RWPE2 (cell line): ENCODE measurements at regions not wholly inside any gene's neighbourhood (a gene's known extent, or its start where the extent isn't known, plus 50 kb on each side); places are given as distances from the start of the nearest gene placed in this dataset.

Experiments
- ATAC-seq: fragments of 200-7000 bp; cut with Tn5 transposase; 3 replicates; pipeline ENCODE4 v1.9.1; 2021; ENCODE audit warnings: low read depth
- DNase-seq: peaks from one replicate; pipeline ENCODE4 v3.0.0-alpha.2; 2020; ENCODE audit warnings: low spot score
- H3K27ac ChIP-seq: fragments of 450-650 bp; 2 replicates; pipeline ENCODE4 v1.5.1; 2017; ENCODE audit warnings: mild to moderate bottlenecking; ENCODE audit not compliant: poor library complexity, severe bottlenecking
- H3K27me3 ChIP-seq: fragments of 250-450 bp; sonication (Bioruptor Pico); 2 replicates; pipeline ENCODE4 v1.5.1; 2021; ENCODE audit warnings: mild to moderate bottlenecking, moderate library complexity; ENCODE audit not compliant: insufficient read depth, poor library complexity, severe bottlenecking
- H3K36me3 ChIP-seq: fragments of 250-450 bp; sonication (Bioruptor Pico); 2 replicates; pipeline ENCODE4 v1.5.1; 2020; ENCODE audit warnings: low read depth, mild to moderate bottlenecking, moderate library complexity
- H3K4me1 ChIP-seq: fragments of 250-450 bp; sonication (Bioruptor Pico); 2 replicates; pipeline ENCODE4 v1.5.1; 2021; ENCODE audit warnings: mild to moderate bottlenecking, moderate library complexity; ENCODE audit not compliant: insufficient read depth, poor library complexity, severe bottlenecking
- H3K4me3 ChIP-seq: fragments of 250-450 bp; sonication (Bioruptor Pico); 2 replicates; pipeline ENCODE4 v1.5.1; 2021; ENCODE audit warnings: mild to moderate bottlenecking, moderate library complexity; ENCODE audit not compliant: severe bottlenecking
- H3K9me3 ChIP-seq: fragments of 250-450 bp; sonication (Bioruptor Pico); 2 replicates; pipeline ENCODE4 v1.5.1; 2021; ENCODE audit warnings: mild to moderate bottlenecking, moderate library complexity; ENCODE audit not compliant: severe bottlenecking
- TF ChIP-seq, protein P1 (sequence below): fragments of 450-650 bp; IDR thresholded peaks from one replicate; pipeline ENCODE4 v1.5.1; 2017; ENCODE audit warnings: mild to moderate bottlenecking, moderate library complexity; ENCODE audit not compliant: poor library complexity, severe bottlenecking

DNA sequence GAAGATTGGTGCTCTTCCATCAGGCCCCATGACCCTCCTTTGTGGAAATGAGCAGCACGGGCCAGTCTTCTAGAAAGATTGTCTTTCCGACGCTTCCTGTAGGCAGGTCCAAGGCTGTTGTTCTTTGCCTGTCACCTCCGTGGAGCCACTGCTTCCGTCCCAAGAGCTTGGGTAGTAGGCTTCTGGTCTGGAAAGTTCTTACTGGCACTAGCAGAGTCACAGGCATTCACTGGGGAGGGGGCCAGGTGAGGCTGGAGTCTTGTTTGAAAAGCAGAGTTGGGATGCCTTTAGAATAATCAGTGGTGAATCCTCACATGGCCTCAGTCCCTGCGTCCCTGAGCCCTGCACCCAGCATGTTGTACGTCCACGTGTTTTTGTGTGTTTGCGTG lies 76.2 kb upstream of the ADPGK start:
- Histone ChIP-seq H3K9me3 (no peaks in the 10 kb centered on the region), H3K27ac (no peak overlapping the region), H3K36me3 (no peaks in the 10 kb centered on the region), H3K4me3 (no peak overlapping the region), H3K4me1 (no peaks in the 10 kb centered on the region), H3K27me3 (no peaks in the 10 kb centered on the region)
- ATAC-seq (no peak), DNase-seq (no peak)
- TF ChIP-seq, protein P1, sequence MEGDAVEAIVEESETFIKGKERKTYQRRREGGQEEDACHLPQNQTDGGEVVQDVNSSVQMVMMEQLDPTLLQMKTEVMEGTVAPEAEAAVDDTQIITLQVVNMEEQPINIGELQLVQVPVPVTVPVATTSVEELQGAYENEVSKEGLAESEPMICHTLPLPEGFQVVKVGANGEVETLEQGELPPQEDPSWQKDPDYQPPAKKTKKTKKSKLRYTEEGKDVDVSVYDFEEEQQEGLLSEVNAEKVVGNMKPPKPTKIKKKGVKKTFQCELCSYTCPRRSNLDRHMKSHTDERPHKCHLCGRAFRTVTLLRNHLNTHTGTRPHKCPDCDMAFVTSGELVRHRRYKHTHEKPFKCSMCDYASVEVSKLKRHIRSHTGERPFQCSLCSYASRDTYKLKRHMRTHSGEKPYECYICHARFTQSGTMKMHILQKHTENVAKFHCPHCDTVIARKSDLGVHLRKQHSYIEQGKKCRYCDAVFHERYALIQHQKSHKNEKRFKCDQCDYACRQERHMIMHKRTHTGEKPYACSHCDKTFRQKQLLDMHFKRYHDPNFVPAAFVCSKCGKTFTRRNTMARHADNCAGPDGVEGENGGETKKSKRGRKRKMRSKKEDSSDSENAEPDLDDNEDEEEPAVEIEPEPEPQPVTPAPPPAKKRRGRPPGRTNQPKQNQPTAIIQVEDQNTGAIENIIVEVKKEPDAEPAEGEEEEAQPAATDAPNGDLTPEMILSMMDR, result no peak

DNA sequence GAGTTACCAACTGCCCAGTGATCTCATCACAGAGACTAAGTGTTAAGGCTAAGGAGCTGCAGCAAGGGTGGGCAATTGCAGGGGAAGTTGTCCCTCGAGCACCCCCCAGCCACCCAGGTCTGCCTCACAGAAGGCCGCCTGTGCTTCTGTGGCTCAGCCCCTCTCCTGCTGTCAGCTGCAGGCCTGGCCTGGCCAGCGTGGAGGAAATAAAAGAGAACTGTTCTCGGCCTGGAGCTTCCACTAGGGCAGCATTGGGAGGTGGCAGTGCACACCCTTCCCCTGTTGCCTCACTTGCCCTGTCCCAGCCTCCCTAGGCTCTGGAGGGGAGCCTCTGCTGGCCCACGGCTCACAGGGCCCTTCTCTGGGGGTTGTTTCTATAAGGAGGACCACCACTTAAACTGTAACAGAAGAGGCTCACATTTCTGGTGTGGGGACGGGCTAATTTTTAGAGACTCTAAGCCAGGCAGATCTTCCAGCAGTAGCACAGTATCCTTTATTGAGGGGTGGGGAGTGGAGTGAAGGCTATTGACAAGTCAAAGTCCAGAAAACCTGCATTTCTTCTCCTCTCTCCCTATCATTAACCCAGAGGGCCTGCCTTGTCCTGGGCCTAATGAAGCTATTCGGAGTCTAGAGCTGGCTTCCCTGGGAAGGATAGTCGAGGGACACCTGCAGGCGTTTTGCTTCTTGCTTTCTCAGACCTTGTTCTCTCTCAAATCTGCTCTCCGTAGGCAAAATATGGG lies 75.6 kb upstream of the ADPGK start:
- Histone ChIP-seq H3K36me3 (no peaks in the 10 kb centered on the region), H3K9me3 (no peaks in the 10 kb centered on the region), H3K4me3 (no peak overlapping the region), H3K4me1 (no peaks in the 10 kb centered on the region), H3K27me3 (no peaks in the 10 kb centered on the region), H3K27ac (no peak overlapping the region)
- ATAC-seq (no peak), DNase-seq (no peak)
- TF ChIP-seq, protein P1, result no peak

DNA sequence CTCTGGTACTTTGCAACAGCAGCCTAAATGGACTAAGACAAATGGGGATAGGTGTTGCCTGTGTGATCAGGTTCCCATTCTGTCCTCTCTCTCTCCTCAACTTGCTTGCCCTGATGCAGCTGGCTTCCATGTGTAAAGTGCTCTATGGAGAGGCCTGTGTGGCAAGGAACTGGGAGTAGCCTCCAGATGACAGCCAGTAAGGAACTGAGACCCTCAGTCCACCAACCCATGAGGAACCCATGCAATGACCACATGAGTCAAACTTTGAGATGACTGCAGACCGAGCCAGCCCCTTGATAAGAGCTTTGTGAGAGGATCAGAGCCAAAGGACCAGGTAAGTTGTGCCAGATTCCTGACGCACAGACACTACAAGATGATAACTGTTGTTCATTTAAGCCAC lies 74.6 kb upstream of the ADPGK start:
- no peaks in the 10 kb centered on the region for H3K4me1 ChIP-seq
- no peak overlapping the region for H3K27ac ChIP-seq
- H3K27me3 ChIP-seq, result no peaks in the 10 kb centered on the region
- no peak for DNase-seq
- H3K9me3 ChIP-seq, result no peaks in the 10 kb centered on the region
- ATAC-seq, result no peak
- H3K36me3 ChIP-seq, result no peaks in the 10 kb centered on the region
- no peak overlapping the region for H3K4me3 ChIP-seq
- TF ChIP-seq, protein P1, result no peak

- H3K9me3 ChIP-seq, result no peaks in the 10 kb centered on the region
- no peaks in the 10 kb centered on the region for H3K27me3 ChIP-seq
- TF ChIP-seq, protein P1, result no peak
- no peaks in the 10 kb centered on the region for H3K36me3 ChIP-seq
- H3K4me3 ChIP-seq, result no peak overlapping the region
- peak; percentile 9 for DNase-seq
- no peak overlapping the region for H3K27ac ChIP-seq
- ATAC-seq, result peak; percentile 75
- no peaks in the 10 kb centered on the region for H3K4me1 ChIP-seq
Measured at GRCh38 chr15:72857331-72858063, 73.9 kb upstream of the ADPGK start.

GRCh38 chr15:72856549-72857040 lies 73.0 kb upstream of the ADPGK start:
- no peak for DNase-seq
- no peaks in the 10 kb centered on the region for H3K4me1 ChIP-seq
- H3K27ac ChIP-seq, result no peak overlapping the region
- no peaks in the 10 kb centered on the region for H3K9me3 ChIP-seq
- no peaks in the 10 kb centered on the region for H3K27me3 ChIP-seq
- H3K4me3 ChIP-seq, result no peak overlapping the region
- TF ChIP-seq, protein P1, result no peak
- no peaks in the 10 kb centered on the region for H3K36me3 ChIP-seq
- ATAC-seq, result no peak
